ENCODE measurements at regions not wholly inside any gene's neighbourhood (a gene's known extent, or its start where the extent isn't known, plus 50 kb on each side); places are given as distances from the start of the nearest gene placed in this dataset.
A peak's percentile ranks its signal among the peaks of the same experiment; 100 is the strongest.

DNA sequence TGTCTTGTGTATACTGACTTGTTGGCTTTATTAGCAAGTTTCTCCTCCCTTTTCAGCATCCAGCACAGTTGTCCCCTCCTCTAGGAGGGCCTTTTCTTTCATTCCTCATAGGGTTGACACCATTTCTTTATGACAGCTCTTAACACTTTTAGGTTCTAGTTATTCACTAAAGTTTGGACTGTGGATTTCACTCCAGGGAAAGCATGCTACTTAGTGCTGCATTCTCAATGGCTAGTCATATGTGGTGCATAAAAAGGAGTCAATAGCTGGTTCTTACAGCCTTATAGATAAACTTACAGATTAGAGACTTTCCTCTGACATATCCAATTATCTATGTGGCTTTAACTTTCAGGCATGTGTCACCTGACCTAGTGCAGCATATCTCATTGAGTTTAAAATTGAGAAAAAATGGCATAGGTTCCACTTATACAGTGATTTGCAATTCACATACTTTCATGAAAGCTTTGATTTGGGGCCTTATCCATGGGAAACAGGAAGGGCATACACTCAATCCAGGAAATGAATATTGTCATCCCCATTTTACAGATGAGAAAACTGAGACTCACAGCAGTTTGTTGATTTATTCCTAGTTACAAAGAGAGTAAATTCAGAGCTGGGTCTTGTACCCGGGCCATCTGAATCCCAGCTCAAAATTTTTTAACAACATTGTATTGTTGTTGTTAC lies 289.7 kb downstream of the LPIN1 start:
- Histone ChIP-seq H3K36me3 (ENCODE audit: insufficient read depth, low read length) (no peaks in the 10 kb centered on the region; the same call in 1 of the 2 replicates), H3K79me2 (ENCODE audit: insufficient read depth, low read depth, low read length) (no peaks in the 10 kb centered on the region), H3K9me2 (ENCODE audit: insufficient read depth, low read length) (no peaks in the 10 kb centered on the region), H3K4me2 (ENCODE audit: low read length) (peak overlapping the region; percentile 60; the same call in 1 of the 2 replicates), H4K20me1 (ENCODE audit: insufficient read depth, low read length) (no peaks in the 10 kb centered on the region), H3K9me3 (ENCODE audit: low read length) (peaks cover 17% of the 10 kb centered on the region; the same call in 1 of the 2 replicates), H3K4me3 (ENCODE audit: low read depth, low read length, poor library complexity, severe bottlenecking) (no peak overlapping the region), H2AFZ (ENCODE audit: low read length) (peak overlapping the region; percentile 59), H3K4me1 (ENCODE audit: insufficient read depth, low read length, poor library complexity, severe bottlenecking) (peaks cover 64% of the 10 kb centered on the region), H3K27ac (ENCODE audit: low read depth, low read length, poor library complexity, severe bottlenecking) (peak overlapping the region; percentile 98)
- CTCF ChIA-PET (ENCODE audit: unreplicated experiment) = interaction anchor here (6.9 kb wide), 1 partner anchor 10 kb away, joined by 94 read pairs; no protein-coding TSS in a partner anchor
- no TSS peak for BruUV-seq (replicated peaks)
- DNase-seq (ENCODE audit: low spot score) = no peak
- TF ChIP-seq, protein P1, sequence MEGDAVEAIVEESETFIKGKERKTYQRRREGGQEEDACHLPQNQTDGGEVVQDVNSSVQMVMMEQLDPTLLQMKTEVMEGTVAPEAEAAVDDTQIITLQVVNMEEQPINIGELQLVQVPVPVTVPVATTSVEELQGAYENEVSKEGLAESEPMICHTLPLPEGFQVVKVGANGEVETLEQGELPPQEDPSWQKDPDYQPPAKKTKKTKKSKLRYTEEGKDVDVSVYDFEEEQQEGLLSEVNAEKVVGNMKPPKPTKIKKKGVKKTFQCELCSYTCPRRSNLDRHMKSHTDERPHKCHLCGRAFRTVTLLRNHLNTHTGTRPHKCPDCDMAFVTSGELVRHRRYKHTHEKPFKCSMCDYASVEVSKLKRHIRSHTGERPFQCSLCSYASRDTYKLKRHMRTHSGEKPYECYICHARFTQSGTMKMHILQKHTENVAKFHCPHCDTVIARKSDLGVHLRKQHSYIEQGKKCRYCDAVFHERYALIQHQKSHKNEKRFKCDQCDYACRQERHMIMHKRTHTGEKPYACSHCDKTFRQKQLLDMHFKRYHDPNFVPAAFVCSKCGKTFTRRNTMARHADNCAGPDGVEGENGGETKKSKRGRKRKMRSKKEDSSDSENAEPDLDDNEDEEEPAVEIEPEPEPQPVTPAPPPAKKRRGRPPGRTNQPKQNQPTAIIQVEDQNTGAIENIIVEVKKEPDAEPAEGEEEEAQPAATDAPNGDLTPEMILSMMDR (conservative IDR thresholded peaks at IDR 0.05; ENCODE audit: low read length) = no peak
- intact Hi-C loops (cut with micrococcal nuclease; ENCODE audit: unreplicated experiment) = no loop called here
- POLR2A ChIA-PET = interaction anchor here (1.2 to 10.1 kb wide), 6 partner anchors 9 to 203 kb away, joined by 4 to 256 read pairs (median 7); no protein-coding TSS in a partner anchor

DNA sequence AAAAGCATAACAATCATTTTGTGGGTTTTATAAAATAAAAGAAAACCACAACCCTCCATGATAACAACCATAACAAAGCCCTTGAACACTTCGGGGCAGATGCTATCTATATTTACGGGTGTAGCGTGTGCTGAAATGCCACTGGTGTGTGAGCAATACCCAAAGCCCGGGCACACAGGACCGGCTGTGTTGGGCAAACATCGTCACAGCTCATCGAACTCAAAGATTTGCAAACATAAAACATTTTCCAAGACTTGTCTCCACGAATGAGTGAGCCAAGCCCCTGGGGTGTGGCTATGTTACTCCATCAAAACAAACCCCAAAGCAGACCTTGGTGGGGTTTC lies 290.2 kb downstream of the LPIN1 start:
- CTCF ChIA-PET (ENCODE audit: unreplicated experiment) = interaction anchor here (6.9 kb wide), 1 partner anchor 9 kb away, joined by 94 read pairs; no protein-coding TSS in a partner anchor

More for the DNA sequence above, 290.2 kb downstream of the LPIN1 start:
- peaks cover 17% of the 10 kb centered on the region; the same call in 1 of the 2 replicates for H3K9me3 ChIP-seq (ENCODE audit: low read length)
- peak overlapping the region; percentile 59; the same call in 1 of the 2 replicates for H2AFZ ChIP-seq (ENCODE audit: low read length)
- H3K4me2 ChIP-seq (ENCODE audit: low read length) = peak overlapping the region; percentile 8; the same call in 1 of the 2 replicates
- no peak overlapping the region for H3K27ac ChIP-seq (ENCODE audit: low read depth, low read length, poor library complexity, severe bottlenecking)
- H3K9me2 ChIP-seq (ENCODE audit: insufficient read depth, low read length) = no peaks in the 10 kb centered on the region
- DNase-seq (ENCODE audit: low spot score) = no peak
- no TSS peak for BruUV-seq (replicated peaks)
- no peak overlapping the region for H3K4me3 ChIP-seq (ENCODE audit: low read depth, low read length, poor library complexity, severe bottlenecking)
- H4K20me1 ChIP-seq (ENCODE audit: insufficient read depth, low read length) = no peaks in the 10 kb centered on the region
- no peaks in the 10 kb centered on the region for H3K79me2 ChIP-seq (ENCODE audit: insufficient read depth, low read depth, low read length)
- POLR2A ChIA-PET = interaction anchor here (1.2 to 10.1 kb wide), 4 partner anchors 10 to 18 kb away, joined by 4 to 256 read pairs (median 8); no protein-coding TSS in a partner anchor
- H3K4me1 ChIP-seq (ENCODE audit: insufficient read depth, low read length, poor library complexity, severe bottlenecking) = peaks cover 60% of the 10 kb centered on the region
- TF ChIP-seq EZH2phosphoT487 (IDR thresholded peaks at IDR 0.05; ENCODE audit: borderline replicate concordance, low read depth, low read length) = no peak
- TF ChIP-seq, protein P1 (conservative IDR thresholded peaks at IDR 0.05; ENCODE audit: low read length) = no peak
- H3K36me3 ChIP-seq (ENCODE audit: insufficient read depth, low read length) = no peaks in the 10 kb centered on the region; the same call in 1 of the 2 replicates
- intact Hi-C loops (cut with micrococcal nuclease; ENCODE audit: unreplicated experiment) = no loop called here
